HCT116 (cell line): ENCODE measurements at regions not wholly inside any gene's neighbourhood (a gene's known extent, or its start where the extent isn't known, plus 50 kb on each side); places are given as distances from the start of the nearest gene placed in this dataset.

Experiments used
- CBX3 ChIP-seq: IDR thresholded peaks from 2 replicates; pipeline ENCODE4 v1.6.1; 2012; ENCODE audit warnings: low read depth
- CEBPB ChIP-seq: IDR thresholded peaks from 2 replicates; pipeline ENCODE4 v1.6.1; 2012; ENCODE audit warnings: low read depth
- EZH2 ChIP-seq: fragments of 200-600 bp; sonication (generic); IDR thresholded peaks from 2 replicates; pipeline ENCODE4 v1.6.1; 2017; ENCODE audit warnings: antibody characterized with exemption, mixed run types
- POLR2A ChIP-seq: IDR thresholded peaks from 2 replicates; pipeline ENCODE4 v1.7.0; 2011; ENCODE audit warnings: borderline replicate concordance; ENCODE audit not compliant: insufficient read depth, insufficient read length; ENCODE audit errors: extremely low read depth
- POLR2AphosphoS5 ChIP-seq: IDR thresholded peaks from 2 replicates; pipeline ENCODE4 v1.6.1; 2011; ENCODE audit warnings: mild to moderate bottlenecking, low read depth, low read length, moderate library complexity
- RAD21 ChIP-seq: IDR thresholded peaks from 2 replicates; pipeline ENCODE4 v1.6.1; 2012; ENCODE audit warnings: low read depth, mild to moderate bottlenecking
- TF ChIP-seq, protein P1 (sequence below), 3 experiments: fragments of 200-600 bp in 1 of 3; sonication (generic) in 1 of 3; IDR thresholded peaks in 2 of 3; conservative IDR thresholded peaks in 1 of 3; 2 replicates each; pipeline ENCODE4 v1.5.1; 2012 to 2017; ENCODE audit warnings: low read depth in 2 of 3, low read length in 2 of 3, antibody characterized with exemption in 1 of 3, borderline replicate concordance in 1 of 3, control low read depth in 1 of 3, mild to moderate bottlenecking in 1 of 3, mixed read lengths in 1 of 3, mixed run types in 1 of 3, moderate library complexity in 1 of 3; ENCODE audit not compliant: insufficient read depth in 1 of 3
- TF ChIP-seq, protein P2 (sequence below): IDR thresholded peaks from 2 replicates; pipeline ENCODE4 v1.6.1; 2012; ENCODE audit warnings: low read depth
- TF ChIP-seq, protein P3 (sequence below): IDR thresholded peaks from 2 replicates; pipeline ENCODE4 v1.6.1; 2012

DNA sequence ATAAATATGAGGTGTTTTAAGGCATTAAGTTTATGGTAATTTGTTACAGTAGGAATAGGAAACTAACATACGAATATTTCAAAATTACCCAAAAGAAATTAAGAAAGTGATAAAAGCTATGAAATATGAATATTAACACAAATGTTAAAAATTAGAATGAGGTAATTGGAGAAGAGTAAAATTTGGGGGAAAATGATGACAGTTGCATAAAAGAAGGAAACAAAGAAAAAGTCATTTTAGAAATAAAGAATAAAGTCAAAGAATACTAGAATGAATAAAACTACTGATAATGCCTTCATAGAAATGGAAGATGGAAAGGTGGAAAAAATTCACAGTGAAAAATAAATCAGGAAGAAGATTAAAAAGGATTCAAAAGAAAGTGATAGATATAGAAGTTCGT, 522.9 kb upstream of the NR3C2 start:
- TF ChIP-seq, protein P1, sequence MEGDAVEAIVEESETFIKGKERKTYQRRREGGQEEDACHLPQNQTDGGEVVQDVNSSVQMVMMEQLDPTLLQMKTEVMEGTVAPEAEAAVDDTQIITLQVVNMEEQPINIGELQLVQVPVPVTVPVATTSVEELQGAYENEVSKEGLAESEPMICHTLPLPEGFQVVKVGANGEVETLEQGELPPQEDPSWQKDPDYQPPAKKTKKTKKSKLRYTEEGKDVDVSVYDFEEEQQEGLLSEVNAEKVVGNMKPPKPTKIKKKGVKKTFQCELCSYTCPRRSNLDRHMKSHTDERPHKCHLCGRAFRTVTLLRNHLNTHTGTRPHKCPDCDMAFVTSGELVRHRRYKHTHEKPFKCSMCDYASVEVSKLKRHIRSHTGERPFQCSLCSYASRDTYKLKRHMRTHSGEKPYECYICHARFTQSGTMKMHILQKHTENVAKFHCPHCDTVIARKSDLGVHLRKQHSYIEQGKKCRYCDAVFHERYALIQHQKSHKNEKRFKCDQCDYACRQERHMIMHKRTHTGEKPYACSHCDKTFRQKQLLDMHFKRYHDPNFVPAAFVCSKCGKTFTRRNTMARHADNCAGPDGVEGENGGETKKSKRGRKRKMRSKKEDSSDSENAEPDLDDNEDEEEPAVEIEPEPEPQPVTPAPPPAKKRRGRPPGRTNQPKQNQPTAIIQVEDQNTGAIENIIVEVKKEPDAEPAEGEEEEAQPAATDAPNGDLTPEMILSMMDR (IDR thresholded peaks at IDR 0.05 in 2 of 3, conservative IDR thresholded peaks at IDR 0.05 in 1 of 3; ENCODE audit: borderline replicate concordance in 1 of 3, insufficient read depth in 1 of 3, low read depth in 2 of 3, low read length in 2 of 3): no peak
- TF ChIP-seq POLR2AphosphoS5 (no peak), EZH2 (no peak), POLR2A (no peak), RAD21 (no peak), CEBPB (no peak), CBX3 (no peak)
- TF ChIP-seq, protein P2, sequence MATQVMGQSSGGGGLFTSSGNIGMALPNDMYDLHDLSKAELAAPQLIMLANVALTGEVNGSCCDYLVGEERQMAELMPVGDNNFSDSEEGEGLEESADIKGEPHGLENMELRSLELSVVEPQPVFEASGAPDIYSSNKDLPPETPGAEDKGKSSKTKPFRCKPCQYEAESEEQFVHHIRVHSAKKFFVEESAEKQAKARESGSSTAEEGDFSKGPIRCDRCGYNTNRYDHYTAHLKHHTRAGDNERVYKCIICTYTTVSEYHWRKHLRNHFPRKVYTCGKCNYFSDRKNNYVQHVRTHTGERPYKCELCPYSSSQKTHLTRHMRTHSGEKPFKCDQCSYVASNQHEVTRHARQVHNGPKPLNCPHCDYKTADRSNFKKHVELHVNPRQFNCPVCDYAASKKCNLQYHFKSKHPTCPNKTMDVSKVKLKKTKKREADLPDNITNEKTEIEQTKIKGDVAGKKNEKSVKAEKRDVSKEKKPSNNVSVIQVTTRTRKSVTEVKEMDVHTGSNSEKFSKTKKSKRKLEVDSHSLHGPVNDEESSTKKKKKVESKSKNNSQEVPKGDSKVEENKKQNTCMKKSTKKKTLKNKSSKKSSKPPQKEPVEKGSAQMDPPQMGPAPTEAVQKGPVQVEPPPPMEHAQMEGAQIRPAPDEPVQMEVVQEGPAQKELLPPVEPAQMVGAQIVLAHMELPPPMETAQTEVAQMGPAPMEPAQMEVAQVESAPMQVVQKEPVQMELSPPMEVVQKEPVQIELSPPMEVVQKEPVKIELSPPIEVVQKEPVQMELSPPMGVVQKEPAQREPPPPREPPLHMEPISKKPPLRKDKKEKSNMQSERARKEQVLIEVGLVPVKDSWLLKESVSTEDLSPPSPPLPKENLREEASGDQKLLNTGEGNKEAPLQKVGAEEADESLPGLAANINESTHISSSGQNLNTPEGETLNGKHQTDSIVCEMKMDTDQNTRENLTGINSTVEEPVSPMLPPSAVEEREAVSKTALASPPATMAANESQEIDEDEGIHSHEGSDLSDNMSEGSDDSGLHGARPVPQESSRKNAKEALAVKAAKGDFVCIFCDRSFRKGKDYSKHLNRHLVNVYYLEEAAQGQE: no peak
- TF ChIP-seq, protein P3, sequence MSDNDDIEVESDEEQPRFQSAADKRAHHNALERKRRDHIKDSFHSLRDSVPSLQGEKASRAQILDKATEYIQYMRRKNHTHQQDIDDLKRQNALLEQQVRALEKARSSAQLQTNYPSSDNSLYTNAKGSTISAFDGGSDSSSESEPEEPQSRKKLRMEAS: no peak
